ENCODE measurements at regions not wholly inside any gene's neighbourhood (a gene's known extent, or its start where the extent isn't known, plus 50 kb on each side); places are given as distances from the start of the nearest gene placed in this dataset.

- TF ChIP-seq, protein P1, sequence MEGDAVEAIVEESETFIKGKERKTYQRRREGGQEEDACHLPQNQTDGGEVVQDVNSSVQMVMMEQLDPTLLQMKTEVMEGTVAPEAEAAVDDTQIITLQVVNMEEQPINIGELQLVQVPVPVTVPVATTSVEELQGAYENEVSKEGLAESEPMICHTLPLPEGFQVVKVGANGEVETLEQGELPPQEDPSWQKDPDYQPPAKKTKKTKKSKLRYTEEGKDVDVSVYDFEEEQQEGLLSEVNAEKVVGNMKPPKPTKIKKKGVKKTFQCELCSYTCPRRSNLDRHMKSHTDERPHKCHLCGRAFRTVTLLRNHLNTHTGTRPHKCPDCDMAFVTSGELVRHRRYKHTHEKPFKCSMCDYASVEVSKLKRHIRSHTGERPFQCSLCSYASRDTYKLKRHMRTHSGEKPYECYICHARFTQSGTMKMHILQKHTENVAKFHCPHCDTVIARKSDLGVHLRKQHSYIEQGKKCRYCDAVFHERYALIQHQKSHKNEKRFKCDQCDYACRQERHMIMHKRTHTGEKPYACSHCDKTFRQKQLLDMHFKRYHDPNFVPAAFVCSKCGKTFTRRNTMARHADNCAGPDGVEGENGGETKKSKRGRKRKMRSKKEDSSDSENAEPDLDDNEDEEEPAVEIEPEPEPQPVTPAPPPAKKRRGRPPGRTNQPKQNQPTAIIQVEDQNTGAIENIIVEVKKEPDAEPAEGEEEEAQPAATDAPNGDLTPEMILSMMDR (IDR thresholded peaks at IDR 0.05): no peak
- TF ChIP-seq EZH2phosphoT487 (IDR thresholded peaks at IDR 0.05) (no peak), EZH2 (IDR thresholded peaks at IDR 0.05) (no peak)
Measured at GRCh38 chr14:66078006-66078405, 408.2 kb upstream of the CCDC196 start.

All from neural progenitor cell (in vitro differentiated cells).